Activated CD8-positive, alpha-beta memory T cell treated with anti-CD3 and anti-CD28 coated beads, Interleukin-2, amount 10 ng/mL, durations not matched to agents 7 days and 5 days (primary cell): ENCODE measurements at regions not wholly inside any gene's neighbourhood (a gene's known extent, or its start where the extent isn't known, plus 50 kb on each side); places are given as distances from the start of the nearest gene placed in this dataset.

ENCODE experiments used
- ATAC-seq: fragments of 150-1000 bp; cut with Tn5 transposase; one replicate; pipeline ENCODE4 v1.10.0; 2021; ENCODE audit warnings: moderate library complexity
- CTCF ChIA-PET: fragments of 350-600 bp; sonication (Branson Sonifier 250); formaldehyde crosslinking; loops from one replicate; lab custom pipeline; 2021; ENCODE audit warnings: antibody characterized with exemption; lab: Charles Lee
- DNase-seq: peaks from one replicate; pipeline ENCODE4 v3.0.0-alpha.2; 2020
- H3K27ac Mint-ChIP-seq: one replicate; pipeline ENCODE4 v1.8.0; 2021; ENCODE audit warnings: mild to moderate bottlenecking, mixed read lengths
- H3K27me3 Mint-ChIP-seq: one replicate; pipeline ENCODE4 v1.8.0; 2021; ENCODE audit warnings: mixed read lengths
- H3K36me3 Mint-ChIP-seq: one replicate; pipeline ENCODE4 v1.8.0; 2021; ENCODE audit warnings: mild to moderate bottlenecking, mixed read lengths
- H3K4me1 Mint-ChIP-seq: one replicate; pipeline ENCODE4 v1.8.0; 2021; ENCODE audit warnings: mixed read lengths
- H3K4me3 Mint-ChIP-seq: one replicate; pipeline ENCODE4 v1.8.0; 2021; ENCODE audit warnings: mild to moderate bottlenecking, moderate library complexity, mixed read lengths
- H3K9me3 Mint-ChIP-seq: one replicate; pipeline ENCODE4 v1.8.0; 2022; ENCODE audit warnings: low read depth, mixed read lengths

- DNase-seq (no peak), ATAC-seq (no peak)
- peaks cover 1% of the 10 kb centered on the region for H3K36me3 Mint-ChIP-seq
- no peaks in the 10 kb centered on the region for H3K27me3 Mint-ChIP-seq
- CTCF ChIA-PET: no interaction called here
- no peak overlapping the region for H3K27ac Mint-ChIP-seq
- H3K4me1 Mint-ChIP-seq: no peaks in the 10 kb centered on the region
- peaks cover 11% of the 10 kb centered on the region for H3K9me3 Mint-ChIP-seq
- H3K4me3 Mint-ChIP-seq: no peak overlapping the region
These were observed 173.2 kb downstream of the DLEU7 start for GRCh38 chr13:50670272-50670671.

- Mint-ChIP-seq H3K9me3 (peaks cover 6% of the 10 kb centered on the region), H3K36me3 (peaks cover 1% of the 10 kb centered on the region)
- no peak for ATAC-seq
These were observed 172.5 kb downstream of the DLEU7 start for GRCh38 chr13:50670847-50671496.

GRCh38 chr13:50671497-50671850 is 172.0 kb downstream of the DLEU7 start:
- CTCF ChIA-PET: no interaction called here
- Mint-ChIP-seq H3K4me1 (peaks cover 3% of the 10 kb centered on the region), H3K9me3 (peaks cover 2% of the 10 kb centered on the region), H3K27ac (no peak overlapping the region), H3K27me3 (no peaks in the 10 kb centered on the region), H3K4me3 (no peak overlapping the region), H3K36me3 (no peaks in the 10 kb centered on the region)
- ATAC-seq (no peak), DNase-seq (no peak)

More at GRCh38 chr13:50670847-50671496, 172.5 kb downstream of the DLEU7 start:
- H3K27me3 Mint-ChIP-seq: no peaks in the 10 kb centered on the region
- DNase-seq: no peak
- CTCF ChIA-PET: no interaction called here
- H3K4me1 Mint-ChIP-seq: no peaks in the 10 kb centered on the region
- H3K4me3 Mint-ChIP-seq: no peak overlapping the region
- H3K27ac Mint-ChIP-seq: no peak overlapping the region

- CTCF ChIA-PET: no interaction called here
- Mint-ChIP-seq H3K36me3 (no peaks in the 10 kb centered on the region), H3K4me3 (no peak overlapping the region), H3K4me1 (peaks cover 8% of the 10 kb centered on the region), H3K27ac (no peak overlapping the region), H3K9me3 (peaks cover 1% of the 10 kb centered on the region), H3K27me3 (no peaks in the 10 kb centered on the region)
- DNase-seq (no peak), ATAC-seq (no peak)
These were observed 171.5 kb downstream of the DLEU7 start for GRCh38 chr13:50672025-50672424.

GRCh38 chr13:50675651-50676050 is 167.8 kb downstream of the DLEU7 start:
- Mint-ChIP-seq H3K4me3 (no peak overlapping the region), H3K4me1 (peaks cover 9% of the 10 kb centered on the region), H3K36me3 (no peaks in the 10 kb centered on the region), H3K9me3 (no peaks in the 10 kb centered on the region), H3K27ac (no peak overlapping the region), H3K27me3 (no peaks in the 10 kb centered on the region)
- ATAC-seq (no peak), DNase-seq (no peak)
- CTCF ChIA-PET: no interaction called here

GRCh38 chr13:50676602-50677001 is 166.9 kb downstream of the DLEU7 start:
- DNase-seq (no peak), ATAC-seq (no peak)
- no peaks in the 10 kb centered on the region for H3K27me3 Mint-ChIP-seq
- H3K36me3 Mint-ChIP-seq: no peaks in the 10 kb centered on the region
- no peaks in the 10 kb centered on the region for H3K9me3 Mint-ChIP-seq
- CTCF ChIA-PET: no interaction called here
- H3K4me3 Mint-ChIP-seq: no peak overlapping the region
- peaks cover 9% of the 10 kb centered on the region for H3K4me1 Mint-ChIP-seq
- no peak overlapping the region for H3K27ac Mint-ChIP-seq

GRCh38 chr13:50677258-50677657 is 166.2 kb downstream of the DLEU7 start:
- H3K4me3 Mint-ChIP-seq: no peak overlapping the region
- CTCF ChIA-PET: no interaction called here
- H3K9me3 Mint-ChIP-seq: no peaks in the 10 kb centered on the region
- DNase-seq: no peak
- no peaks in the 10 kb centered on the region for H3K36me3 Mint-ChIP-seq
- no peaks in the 10 kb centered on the region for H3K27me3 Mint-ChIP-seq
- H3K4me1 Mint-ChIP-seq: peaks cover 9% of the 10 kb centered on the region
- ATAC-seq: no peak
- H3K27ac Mint-ChIP-seq: no peak overlapping the region

- CTCF ChIA-PET: no interaction called here
- Mint-ChIP-seq H3K27ac (no peak overlapping the region), H3K27me3 (no peaks in the 10 kb centered on the region), H3K4me3 (no peak overlapping the region), H3K4me1 (peaks cover 9% of the 10 kb centered on the region), H3K36me3 (no peaks in the 10 kb centered on the region), H3K9me3 (no peaks in the 10 kb centered on the region)
- ATAC-seq: no peak
- no peak for DNase-seq
These were observed 165.6 kb downstream of the DLEU7 start for GRCh38 chr13:50677687-50678463.

GRCh38 chr13:50678464-50679162 is 164.9 kb downstream of the DLEU7 start:
- Mint-ChIP-seq H3K4me3 (no peak overlapping the region), H3K36me3 (no peaks in the 10 kb centered on the region), H3K27ac (no peak overlapping the region), H3K9me3 (no peaks in the 10 kb centered on the region), H3K4me1 (peaks cover 9% of the 10 kb centered on the region), H3K27me3 (peaks cover 2% of the 10 kb centered on the region)
- ATAC-seq (no peak), DNase-seq (no peak)
- CTCF ChIA-PET: no interaction called here

- Mint-ChIP-seq H3K4me1 (peaks cover 16% of the 10 kb centered on the region), H3K27ac (no peak overlapping the region), H3K27me3 (peaks cover 2% of the 10 kb centered on the region), H3K4me3 (no peak overlapping the region), H3K9me3 (no peaks in the 10 kb centered on the region), H3K36me3 (no peaks in the 10 kb centered on the region)
- ATAC-seq (no peak), DNase-seq (no peak)
- CTCF ChIA-PET: no interaction called here
These were observed 164.2 kb downstream of the DLEU7 start for GRCh38 chr13:50679321-50679720.

- H3K27me3 Mint-ChIP-seq: peaks cover 4% of the 10 kb centered on the region
- CTCF ChIA-PET: no interaction called here
- H3K27ac Mint-ChIP-seq: no peak overlapping the region
- no peak overlapping the region for H3K4me3 Mint-ChIP-seq
- no peak for ATAC-seq
- H3K36me3 Mint-ChIP-seq: no peaks in the 10 kb centered on the region
- H3K4me1 Mint-ChIP-seq: peaks cover 25% of the 10 kb centered on the region
- no peak for DNase-seq
- no peaks in the 10 kb centered on the region for H3K9me3 Mint-ChIP-seq
These were observed 161.5 kb downstream of the DLEU7 start for GRCh38 chr13:50682002-50682401.

- Mint-ChIP-seq H3K36me3 (no peaks in the 10 kb centered on the region), H3K27me3 (peaks cover 4% of the 10 kb centered on the region), H3K4me1 (peaks cover 25% of the 10 kb centered on the region), H3K27ac (no peak overlapping the region), H3K9me3 (no peaks in the 10 kb centered on the region), H3K4me3 (no peak overlapping the region)
- DNase-seq (no peak), ATAC-seq (no peak)
- CTCF ChIA-PET: no interaction called here
These were observed 160.5 kb downstream of the DLEU7 start for GRCh38 chr13:50682966-50683365.

- Mint-ChIP-seq H3K36me3 (no peaks in the 10 kb centered on the region), H3K4me1 (peaks cover 25% of the 10 kb centered on the region), H3K27ac (no peak overlapping the region), H3K27me3 (peaks cover 4% of the 10 kb centered on the region), H3K4me3 (no peak overlapping the region), H3K9me3 (no peaks in the 10 kb centered on the region)
- CTCF ChIA-PET: no interaction called here
- ATAC-seq: no peak
- no peak for DNase-seq
These were observed 159.1 kb downstream of the DLEU7 start for GRCh38 chr13:50684366-50684765.

GRCh38 chr13:50685491-50685890 is 158.0 kb downstream of the DLEU7 start:
- ATAC-seq (no peak), DNase-seq (no peak)
- no peak overlapping the region for H3K4me3 Mint-ChIP-seq
- CTCF ChIA-PET: interaction anchor here (1.2 to 1.6 kb wide), 2 partner anchors 25 to 709 kb away, joined by 3 to 4 read pairs; no protein-coding TSS in a partner anchor
- H3K36me3 Mint-ChIP-seq: no peaks in the 10 kb centered on the region
- no peaks in the 10 kb centered on the region for H3K9me3 Mint-ChIP-seq
- H3K27me3 Mint-ChIP-seq: peaks cover 4% of the 10 kb centered on the region
- H3K27ac Mint-ChIP-seq: no peak overlapping the region
- H3K4me1 Mint-ChIP-seq: peaks cover 25% of the 10 kb centered on the region
